ENCODE measurements at regions not wholly inside any gene's neighbourhood (a gene's known extent, or its start where the extent isn't known, plus 50 kb on each side); places are given as distances from the start of the nearest gene placed in this dataset.

- no peaks in the 10 kb centered on the region for H3K27me3 Mint-ChIP-seq (ENCODE audit: low read depth)
- H3K27ac Mint-ChIP-seq (ENCODE audit: unreplicated experiment), result no peak overlapping the region
These were observed 413.6 kb upstream of the MEIS1 start for GRCh38 chr2:66021296-66021695.

GRCh38 chr2:66017763-66018162, 417.2 kb upstream of the MEIS1 start:
- H3K4me1 Mint-ChIP-seq, result no peaks in the 10 kb centered on the region
- H3K9me3 Mint-ChIP-seq, result peaks cover 4% of the 10 kb centered on the region
- H3K27me3 Mint-ChIP-seq (ENCODE audit: low read depth), result no peaks in the 10 kb centered on the region
- no peak for TF ChIP-seq CTCF (conservative IDR thresholded peaks at IDR 0.05)
- H3K36me3 Mint-ChIP-seq (ENCODE audit: low read depth), result peaks cover 2% of the 10 kb centered on the region
- no peak overlapping the region for H3K27ac Mint-ChIP-seq (ENCODE audit: unreplicated experiment)
- H3K4me3 Mint-ChIP-seq, result no peak overlapping the region
- no peak for DNase-seq (ENCODE audit: low read depth, low spot score)

More at GRCh38 chr2:66021296-66021695, 413.6 kb upstream of the MEIS1 start:
- TF ChIP-seq CTCF (conservative IDR thresholded peaks at IDR 0.05), result no peak
- H3K4me1 Mint-ChIP-seq, result peaks cover 5% of the 10 kb centered on the region
- DNase-seq (ENCODE audit: low read depth, low spot score), result no peak
- H3K4me3 Mint-ChIP-seq, result no peak overlapping the region
- H3K9me3 Mint-ChIP-seq, result peaks cover 6% of the 10 kb centered on the region
- H3K36me3 Mint-ChIP-seq (ENCODE audit: low read depth), result peaks cover 2% of the 10 kb centered on the region

- TF ChIP-seq CTCF (conservative IDR thresholded peaks at IDR 0.05), result no peak
- Mint-ChIP-seq H3K27ac (ENCODE audit: unreplicated experiment) (no peak overlapping the region), H3K4me1 (no peaks in the 10 kb centered on the region), H3K4me3 (no peak overlapping the region), H3K36me3 (ENCODE audit: low read depth) (peaks cover 3% of the 10 kb centered on the region), H3K9me3 (peaks cover 8% of the 10 kb centered on the region), H3K27me3 (ENCODE audit: low read depth) (no peaks in the 10 kb centered on the region)
- no peak for DNase-seq (ENCODE audit: low read depth, low spot score)
These were observed 420.5 kb upstream of the MEIS1 start for GRCh38 chr2:66014450-66014849.

DNA sequence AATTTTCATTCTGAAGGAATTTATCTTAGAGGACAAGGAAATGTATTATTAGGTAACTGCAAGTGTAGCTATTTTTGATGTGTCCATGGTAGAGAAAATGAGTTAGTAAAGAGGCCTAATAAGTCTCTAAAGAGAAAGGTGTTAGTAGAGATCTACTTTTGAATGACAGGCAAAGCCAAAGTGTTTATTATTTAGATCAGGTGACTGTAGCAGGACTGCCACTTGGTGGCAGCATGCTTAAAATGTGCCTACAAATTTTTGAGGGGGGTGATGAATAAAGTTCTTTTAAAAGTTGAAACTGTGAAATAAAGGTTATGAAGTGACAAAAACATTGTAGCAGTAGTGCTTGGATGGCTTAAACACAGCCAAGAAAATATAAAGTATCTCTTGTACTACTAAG, 421.5 kb upstream of the MEIS1 start:
- Mint-ChIP-seq H3K4me3 (no peak overlapping the region), H3K9me3 (peaks cover 8% of the 10 kb centered on the region), H3K36me3 (ENCODE audit: low read depth) (peaks cover 3% of the 10 kb centered on the region), H3K4me1 (no peaks in the 10 kb centered on the region), H3K27me3 (ENCODE audit: low read depth) (no peaks in the 10 kb centered on the region), H3K27ac (ENCODE audit: unreplicated experiment) (no peak overlapping the region)
- no peak for DNase-seq (ENCODE audit: low read depth, low spot score)
- TF ChIP-seq CTCF (conservative IDR thresholded peaks at IDR 0.05), result peak; percentile 47

DNA sequence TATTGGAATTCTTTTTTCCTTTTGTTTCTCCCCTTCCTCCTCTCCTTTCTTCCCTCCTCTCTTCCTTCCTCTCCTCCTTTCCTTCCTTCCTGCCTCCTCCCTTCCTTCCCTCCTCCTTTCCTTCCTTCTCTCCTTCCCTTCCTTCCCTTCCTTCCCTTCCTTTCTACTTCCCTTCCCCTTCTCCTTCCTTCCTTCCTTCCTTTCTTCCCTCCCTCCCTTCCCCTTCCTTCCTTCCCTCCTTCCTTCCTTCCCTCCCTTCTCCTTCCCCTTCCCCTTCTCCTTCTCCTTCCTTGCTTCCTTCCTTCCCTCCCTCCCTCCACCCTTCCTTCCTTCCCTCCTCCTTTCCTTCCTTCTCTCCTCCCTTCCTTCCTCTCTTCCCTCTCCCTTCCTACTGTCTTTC, 431.0 kb upstream of the MEIS1 start:
- no peaks in the 10 kb centered on the region for H3K36me3 Mint-ChIP-seq (ENCODE audit: low read depth)
- no peaks in the 10 kb centered on the region for H3K4me1 Mint-ChIP-seq
- no peak for TF ChIP-seq CTCF (conservative IDR thresholded peaks at IDR 0.05)
- no peak overlapping the region for H3K27ac Mint-ChIP-seq (ENCODE audit: unreplicated experiment)
- DNase-seq (ENCODE audit: low read depth, low spot score), result no peak
- H3K9me3 Mint-ChIP-seq, result peaks cover 7% of the 10 kb centered on the region
- H3K27me3 Mint-ChIP-seq (ENCODE audit: low read depth), result no peaks in the 10 kb centered on the region
- H3K4me3 Mint-ChIP-seq, result no peak overlapping the region

DNA sequence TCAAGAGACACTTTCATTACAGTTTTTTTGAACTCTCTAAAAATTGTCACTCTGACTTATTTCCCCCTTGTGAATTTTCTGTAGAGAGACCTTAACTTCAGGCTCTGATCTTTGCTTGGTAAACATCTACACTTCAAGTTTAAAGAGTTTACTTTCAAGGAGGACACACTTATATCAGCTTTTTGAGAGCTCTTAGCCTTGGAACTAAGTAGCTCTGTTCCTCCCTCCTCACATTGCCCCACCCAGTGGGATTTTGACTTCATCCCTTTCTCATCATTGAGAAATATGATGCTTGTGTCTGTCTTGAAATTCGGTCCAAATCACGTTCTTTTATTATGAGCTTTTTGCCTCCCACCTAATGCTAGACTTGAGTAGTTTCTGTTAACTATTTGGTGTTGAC, 433.4 kb upstream of the MEIS1 start:
- no peaks in the 10 kb centered on the region for H3K27me3 Mint-ChIP-seq (ENCODE audit: low read depth)
- peaks cover 2% of the 10 kb centered on the region for H3K9me3 Mint-ChIP-seq
- no peak overlapping the region for H3K4me3 Mint-ChIP-seq
- DNase-seq (ENCODE audit: low read depth, low spot score), result no peak
- no peak for TF ChIP-seq CTCF (conservative IDR thresholded peaks at IDR 0.05)
- no peaks in the 10 kb centered on the region for H3K4me1 Mint-ChIP-seq
- H3K27ac Mint-ChIP-seq (ENCODE audit: unreplicated experiment), result no peak overlapping the region
- no peaks in the 10 kb centered on the region for H3K36me3 Mint-ChIP-seq (ENCODE audit: low read depth)

Data from neural crest cell (in vitro differentiated cells).